Glutamatergic neuron (in vitro differentiated cells): ENCODE measurements at regions not wholly inside any gene's neighbourhood (a gene's known extent, or its start where the extent isn't known, plus 50 kb on each side); places are given as distances from the start of the nearest gene placed in this dataset.
A peak's percentile ranks its signal among the peaks of the same experiment; 100 is the strongest.

ENCODE experiments used
- DNase-seq: peaks from one replicate; pipeline ENCODE4 v3.0.0; 2022
- H3K27ac Mint-ChIP-seq: one replicate; pipeline ENCODE4 v1.8.0; 2020; ENCODE audit warnings: mild to moderate bottlenecking, mixed read lengths, inconsistent platforms; ENCODE audit not compliant: unreplicated experiment
- H3K27me3 Mint-ChIP-seq: one replicate; pipeline ENCODE4 v1.8.0; 2020; ENCODE audit warnings: mild to moderate bottlenecking, moderate library complexity, mixed read lengths, inconsistent platforms; ENCODE audit not compliant: unreplicated experiment
- H3K36me3 Mint-ChIP-seq: one replicate; pipeline ENCODE4 v1.8.0; 2020; ENCODE audit warnings: mild to moderate bottlenecking, mixed read lengths, inconsistent platforms; ENCODE audit not compliant: unreplicated experiment
- H3K4me1 Mint-ChIP-seq: one replicate; pipeline ENCODE4 v1.8.0; 2020; ENCODE audit warnings: mild to moderate bottlenecking, low read depth, mixed read lengths, inconsistent platforms; ENCODE audit not compliant: unreplicated experiment
- H3K4me3 Mint-ChIP-seq: one replicate; pipeline ENCODE4 v1.8.0; 2020; ENCODE audit warnings: mild to moderate bottlenecking, mixed read lengths, inconsistent platforms; ENCODE audit not compliant: unreplicated experiment
- H3K9me3 Mint-ChIP-seq: one replicate; pipeline ENCODE4 v1.8.0; 2020; ENCODE audit warnings: mild to moderate bottlenecking, moderate library complexity, mixed read lengths, inconsistent platforms; ENCODE audit not compliant: unreplicated experiment
- CTCF ChIP-seq: fragments of 200-600 bp; sonication (generic); IDR thresholded peaks from one replicate; pipeline ENCODE4 v1.5.0; 2021; ENCODE audit not compliant: partially characterized antibody, unreplicated experiment

GRCh38 chr17:77432034-77432661 lies 291.4 kb downstream of the SEC14L1 start:
- H3K9me3 Mint-ChIP-seq = peaks cover 5% of the 10 kb centered on the region
- TF ChIP-seq CTCF = no peak
- H3K36me3 Mint-ChIP-seq = no peaks in the 10 kb centered on the region
- peak overlapping the region; percentile 15 for H3K4me3 Mint-ChIP-seq
- no peak for DNase-seq
- H3K4me1 Mint-ChIP-seq = peaks cover 36% of the 10 kb centered on the region
- peaks cover 13% of the 10 kb centered on the region for H3K27me3 Mint-ChIP-seq
- peak overlapping the region; percentile 59 for H3K27ac Mint-ChIP-seq

- peaks cover 5% of the 10 kb centered on the region for H3K9me3 Mint-ChIP-seq
- H3K4me1 Mint-ChIP-seq = peaks cover 40% of the 10 kb centered on the region
- DNase-seq = peak; percentile 64
- TF ChIP-seq CTCF = no peak
- H3K27me3 Mint-ChIP-seq = peaks cover 13% of the 10 kb centered on the region
- no peaks in the 10 kb centered on the region for H3K36me3 Mint-ChIP-seq
- H3K4me3 Mint-ChIP-seq = no peak overlapping the region
- peak overlapping the region; percentile 59 for H3K27ac Mint-ChIP-seq
Measured at GRCh38 chr17:77432742-77433141, 292.0 kb downstream of the SEC14L1 start.

- Mint-ChIP-seq H3K9me3 (peaks cover 5% of the 10 kb centered on the region), H3K4me3 (no peak overlapping the region), H3K27ac (peak overlapping the region; percentile 72), H3K36me3 (no peaks in the 10 kb centered on the region), H3K4me1 (peaks cover 42% of the 10 kb centered on the region), H3K27me3 (peaks cover 15% of the 10 kb centered on the region)
- no peak for TF ChIP-seq CTCF
- DNase-seq = no peak
Measured at GRCh38 chr17:77433385-77434135, 292.8 kb downstream of the SEC14L1 start.

- peaks cover 13% of the 10 kb centered on the region for H3K27me3 Mint-ChIP-seq
- peaks cover 39% of the 10 kb centered on the region for H3K4me1 Mint-ChIP-seq
Measured at GRCh38 chr17:77434136-77435114, 293.7 kb downstream of the SEC14L1 start.

More at GRCh38 chr17:77434136-77435114, 293.7 kb downstream of the SEC14L1 start:
- Mint-ChIP-seq H3K36me3 (no peaks in the 10 kb centered on the region), H3K27ac (peak overlapping the region; percentile 72), H3K9me3 (peaks cover 6% of the 10 kb centered on the region), H3K4me3 (peak overlapping the region; percentile 38)
- TF ChIP-seq CTCF = no peak
- DNase-seq = no peak
